ENCODE measurements at regions not wholly inside any gene's neighbourhood (a gene's known extent, or its start where the extent isn't known, plus 50 kb on each side); places are given as distances from the start of the nearest gene placed in this dataset.
A peak's percentile ranks its signal among the peaks of the same experiment; 100 is the strongest.

DNA sequence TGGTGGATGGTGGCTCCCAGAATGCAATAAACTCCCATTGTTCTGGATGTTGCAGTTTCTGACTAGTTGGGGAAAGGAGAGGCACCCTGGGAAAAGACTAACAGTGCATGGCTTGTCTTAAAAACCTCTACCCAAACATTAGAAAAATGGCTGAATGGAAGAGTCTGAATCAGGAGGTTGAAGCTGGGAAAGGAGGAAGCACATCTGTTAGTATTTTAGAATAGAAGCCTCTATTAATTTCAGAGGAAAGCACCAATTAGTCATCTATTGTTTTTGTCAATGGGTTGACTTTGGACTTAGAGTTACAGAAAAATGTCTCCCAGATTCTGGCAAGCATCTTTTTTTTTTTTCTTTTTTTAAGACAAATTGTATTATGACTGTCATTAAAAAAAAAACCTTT is 56.1 kb upstream of the ELMO1 start:
- intact Hi-C loops (cut with DNase I; ENCODE audit: low total_unique reads) = no loop called here

DNA sequence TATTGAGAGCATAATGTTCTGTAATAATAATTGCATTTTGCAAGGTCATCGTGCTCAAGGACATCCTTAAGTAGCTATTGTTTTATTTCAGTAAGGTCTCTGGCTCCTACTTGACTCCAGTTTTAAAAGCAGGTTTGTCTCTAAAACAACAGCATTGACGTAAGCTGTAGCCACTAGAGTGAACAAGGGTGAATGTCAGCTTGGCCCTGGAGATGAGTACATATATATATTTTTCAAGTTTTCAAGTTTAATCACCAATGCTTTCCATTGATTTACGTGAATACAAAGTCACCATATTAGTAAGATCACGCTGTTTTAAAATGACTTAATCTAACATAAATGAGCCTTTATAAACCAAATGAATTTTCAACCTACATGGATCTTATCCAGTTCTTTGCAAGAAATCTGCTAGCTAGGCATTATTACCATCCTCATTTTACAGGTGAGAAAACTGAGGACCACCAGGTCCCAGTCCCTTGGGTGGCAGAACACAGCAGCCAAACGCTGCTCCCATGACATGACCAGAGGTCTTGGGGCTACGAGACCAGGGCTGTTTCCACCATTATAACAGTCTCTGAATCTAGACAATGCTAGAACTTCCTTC is 57.2 kb upstream of the ELMO1 start:
- DNase-seq (ENCODE audit: low spot score in 2 of 2) = no peak
- Histone ChIP-seq H3K27ac (no peak overlapping the region), H3K9me3 (no peaks in the 10 kb centered on the region), H3K4me1 (no peaks in the 10 kb centered on the region), H3K36me3 (no peaks in the 10 kb centered on the region), H3K4me3 (no peak overlapping the region), H3K27me3 (no peaks in the 10 kb centered on the region)
- intact Hi-C loops (cut with DNase I; ENCODE audit: low total_unique reads) = no loop called here
- TF ChIP-seq, protein P1, sequence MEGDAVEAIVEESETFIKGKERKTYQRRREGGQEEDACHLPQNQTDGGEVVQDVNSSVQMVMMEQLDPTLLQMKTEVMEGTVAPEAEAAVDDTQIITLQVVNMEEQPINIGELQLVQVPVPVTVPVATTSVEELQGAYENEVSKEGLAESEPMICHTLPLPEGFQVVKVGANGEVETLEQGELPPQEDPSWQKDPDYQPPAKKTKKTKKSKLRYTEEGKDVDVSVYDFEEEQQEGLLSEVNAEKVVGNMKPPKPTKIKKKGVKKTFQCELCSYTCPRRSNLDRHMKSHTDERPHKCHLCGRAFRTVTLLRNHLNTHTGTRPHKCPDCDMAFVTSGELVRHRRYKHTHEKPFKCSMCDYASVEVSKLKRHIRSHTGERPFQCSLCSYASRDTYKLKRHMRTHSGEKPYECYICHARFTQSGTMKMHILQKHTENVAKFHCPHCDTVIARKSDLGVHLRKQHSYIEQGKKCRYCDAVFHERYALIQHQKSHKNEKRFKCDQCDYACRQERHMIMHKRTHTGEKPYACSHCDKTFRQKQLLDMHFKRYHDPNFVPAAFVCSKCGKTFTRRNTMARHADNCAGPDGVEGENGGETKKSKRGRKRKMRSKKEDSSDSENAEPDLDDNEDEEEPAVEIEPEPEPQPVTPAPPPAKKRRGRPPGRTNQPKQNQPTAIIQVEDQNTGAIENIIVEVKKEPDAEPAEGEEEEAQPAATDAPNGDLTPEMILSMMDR (IDR thresholded peaks at IDR 0.05) = no peak
- TF ChIP-seq POLR2AphosphoS5 (IDR thresholded peaks at IDR 0.05) (no peak), POLR2A (IDR thresholded peaks at IDR 0.05) (no peak)

More for the DNA sequence above, 56.1 kb upstream of the ELMO1 start:
- Histone ChIP-seq H3K4me3 (no peak overlapping the region), H3K27me3 (no peaks in the 10 kb centered on the region), H3K27ac (no peak overlapping the region), H3K4me1 (no peaks in the 10 kb centered on the region), H3K36me3 (no peaks in the 10 kb centered on the region), H3K9me3 (no peaks in the 10 kb centered on the region)
- DNase-seq (ENCODE audit: low spot score in 2 of 2) = no peak
- TF ChIP-seq POLR2AphosphoS5 (IDR thresholded peaks at IDR 0.05) (no peak), POLR2A (IDR thresholded peaks at IDR 0.05) (no peak)
- TF ChIP-seq, protein P1 (IDR thresholded peaks at IDR 0.05) = no peak

- Histone ChIP-seq H3K27ac (no peak overlapping the region), H3K4me3 (no peak overlapping the region), H3K4me1 (no peaks in the 10 kb centered on the region), H3K36me3 (no peaks in the 10 kb centered on the region), H3K9me3 (no peaks in the 10 kb centered on the region), H3K27me3 (peaks cover 0 to 3% of the 10 kb centered on the region in 2 donors)
- no peak for TF ChIP-seq POLR2AphosphoS5 (IDR thresholded peaks at IDR 0.05)
- TF ChIP-seq, protein P1 (IDR thresholded peaks at IDR 0.05) = no peak
- no peak for TF ChIP-seq POLR2A (IDR thresholded peaks at IDR 0.05)
- intact Hi-C loops (cut with DNase I; ENCODE audit: low total_unique reads) = no loop called here
- no peak for DNase-seq (ENCODE audit: low spot score in 2 of 2)
Measured at GRCh38 chr7:37508118-37508517, 59.5 kb upstream of the ELMO1 start.

- Histone ChIP-seq H3K27me3 (peaks cover 0 to 3% of the 10 kb centered on the region in 2 donors), H3K4me3 (no peak overlapping the region), H3K36me3 (no peaks in the 10 kb centered on the region), H3K9me3 (no peaks in the 10 kb centered on the region), H3K4me1 (no peaks in the 10 kb centered on the region), H3K27ac (no peak overlapping the region)
- intact Hi-C loops (cut with DNase I; ENCODE audit: low total_unique reads) = no loop called here
- DNase-seq (ENCODE audit: low spot score in 2 of 2) = no peak
- TF ChIP-seq POLR2AphosphoS5 (IDR thresholded peaks at IDR 0.05) (no peak), POLR2A (IDR thresholded peaks at IDR 0.05) (no peak)
- TF ChIP-seq, protein P1 (IDR thresholded peaks at IDR 0.05) = peak in 2 of 3 donors; percentile 43 to 50
Measured at GRCh38 chr7:37510043-37510634, 61.5 kb upstream of the ELMO1 start.

DNA sequence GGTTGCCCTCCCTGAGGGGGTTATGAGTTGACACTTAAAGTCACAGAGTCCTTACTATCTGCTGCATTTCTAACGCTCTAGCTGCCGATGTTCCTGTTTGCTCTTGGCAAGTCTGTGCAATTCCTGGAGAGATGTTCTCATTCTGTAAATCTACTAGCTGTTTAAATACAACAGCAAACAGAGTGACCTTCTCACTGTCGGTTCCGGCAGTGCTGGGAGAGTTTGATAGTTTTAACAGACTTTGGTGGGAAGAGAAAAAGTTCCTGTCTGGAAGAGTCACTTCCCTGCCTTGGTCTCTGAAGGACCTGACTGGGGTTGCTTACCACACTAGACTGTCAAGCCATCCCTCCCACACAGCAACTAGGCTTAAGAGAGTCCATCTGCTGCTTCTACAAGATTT is 63.3 kb upstream of the ELMO1 start:
- intact Hi-C loops (cut with DNase I; ENCODE audit: low total_unique reads) = no loop called here
- no peaks in the 10 kb centered on the region for H3K4me1 ChIP-seq
- no peak overlapping the region for H3K4me3 ChIP-seq
- H3K27ac ChIP-seq = no peak overlapping the region
- H3K27me3 ChIP-seq = peaks cover 0 to 3% of the 10 kb centered on the region in 2 donors
- TF ChIP-seq, protein P1 (IDR thresholded peaks at IDR 0.05) = no peak
- TF ChIP-seq POLR2AphosphoS5 (IDR thresholded peaks at IDR 0.05) (no peak), POLR2A (IDR thresholded peaks at IDR 0.05) (no peak)
- no peaks in the 10 kb centered on the region for H3K9me3 ChIP-seq
- DNase-seq (ENCODE audit: low spot score in 2 of 2) = no peak
- H3K36me3 ChIP-seq = no peaks in the 10 kb centered on the region

All from breast epithelium (tissue), 4 donors.